ENCODE measurements at regions not wholly inside any gene's neighbourhood (a gene's known extent, or its start where the extent isn't known, plus 50 kb on each side); places are given as distances from the start of the nearest gene placed in this dataset.

GRCh38 chr2:204332706-204333105 is 212.6 kb upstream of the PARD3B start:
- no peak for DNase-seq

- DNase-seq = no peak
Measured at GRCh38 chr2:204333861-204334260, 211.4 kb upstream of the PARD3B start.

- DNase-seq = no peak
Measured at GRCh38 chr2:204335451-204336058, 209.7 kb upstream of the PARD3B start.

- DNase-seq = no peak
Measured at GRCh38 chr2:204336153-204336744, 209.0 kb upstream of the PARD3B start.

- no peak for DNase-seq
Measured at GRCh38 chr2:204337638-204338037, 207.6 kb upstream of the PARD3B start.

- no peak for DNase-seq
Measured at GRCh38 chr2:204339212-204339715, 206.0 kb upstream of the PARD3B start.

GRCh38 chr2:204340511-204340910 is 204.8 kb upstream of the PARD3B start:
- DNase-seq = no peak

GRCh38 chr2:204341887-204342276 is 203.4 kb upstream of the PARD3B start:
- DNase-seq = no peak

- no peak for DNase-seq
Measured at GRCh38 chr2:204343685-204344084, 201.6 kb upstream of the PARD3B start.

GRCh38 chr2:204344119-204344518 is 201.2 kb upstream of the PARD3B start:
- DNase-seq = no peak

GRCh38 chr2:204346906-204347305 is 198.4 kb upstream of the PARD3B start:
- DNase-seq = no peak

GRCh38 chr2:204353823-204354222 is 191.5 kb upstream of the PARD3B start:
- DNase-seq = no peak

- no peak for DNase-seq
Measured at GRCh38 chr2:204354442-204354856, 190.8 kb upstream of the PARD3B start.

- no peak for DNase-seq
Measured at GRCh38 chr2:204355688-204356087, 189.6 kb upstream of the PARD3B start.

GRCh38 chr2:204356151-204356641 is 189.1 kb upstream of the PARD3B start:
- DNase-seq = no peak

- DNase-seq = no peak
Measured at GRCh38 chr2:204357286-204357685, 188.0 kb upstream of the PARD3B start.

GRCh38 chr2:204359076-204359475 is 186.2 kb upstream of the PARD3B start:
- no peak for DNase-seq

GRCh38 chr2:204360218-204361007 is 184.9 kb upstream of the PARD3B start:
- DNase-seq = no peak

GRCh38 chr2:204361738-204362137 is 183.5 kb upstream of the PARD3B start:
- DNase-seq = no peak

- no peak for DNase-seq
Measured at GRCh38 chr2:204362581-204362980, 182.7 kb upstream of the PARD3B start.

GRCh38 chr2:204363513-204363912 is 181.8 kb upstream of the PARD3B start:
- DNase-seq = no peak

GRCh38 chr2:204364860-204365535 is 180.3 kb upstream of the PARD3B start:
- DNase-seq = no peak

GRCh38 chr2:204365811-204366210 is 179.5 kb upstream of the PARD3B start:
- DNase-seq = no peak
